Rectal smooth muscle tissue (tissue), 1 donor: ENCODE measurements at regions not wholly inside any gene's neighbourhood (a gene's known extent, or its start where the extent isn't known, plus 50 kb on each side); places are given as distances from the start of the nearest gene placed in this dataset.
"Not testable (repeated sequence)": the region's sequence is repeated elsewhere in the genome, so short reads cannot be mapped to it uniquely, and the experiment has no call there.

ENCODE experiments used
- H3K27ac ChIP-seq: one replicate; pipeline ENCODE4 v1.7.0; 2013; ENCODE audit warnings: low read depth, low read length, inconsistent platforms
- H3K27me3 ChIP-seq: one replicate; pipeline ENCODE4 v1.7.0; 2013; ENCODE audit warnings: low read length; ENCODE audit not compliant: control insufficient read depth, insufficient read depth
- H3K36me3 ChIP-seq: one replicate; pipeline ENCODE4 v1.7.0; 2013; ENCODE audit warnings: low read length; ENCODE audit not compliant: control insufficient read depth, insufficient read depth
- H3K4me1 ChIP-seq: one replicate; pipeline ENCODE4 v1.7.0; 2013; ENCODE audit warnings: low read length; ENCODE audit not compliant: control insufficient read depth, insufficient read depth
- H3K4me3 ChIP-seq: one replicate; pipeline ENCODE4 v1.7.0; 2013; ENCODE audit warnings: low read length
- H3K9ac ChIP-seq: one replicate; pipeline ENCODE4 v1.7.0; 2013; ENCODE audit warnings: low read length

DNA sequence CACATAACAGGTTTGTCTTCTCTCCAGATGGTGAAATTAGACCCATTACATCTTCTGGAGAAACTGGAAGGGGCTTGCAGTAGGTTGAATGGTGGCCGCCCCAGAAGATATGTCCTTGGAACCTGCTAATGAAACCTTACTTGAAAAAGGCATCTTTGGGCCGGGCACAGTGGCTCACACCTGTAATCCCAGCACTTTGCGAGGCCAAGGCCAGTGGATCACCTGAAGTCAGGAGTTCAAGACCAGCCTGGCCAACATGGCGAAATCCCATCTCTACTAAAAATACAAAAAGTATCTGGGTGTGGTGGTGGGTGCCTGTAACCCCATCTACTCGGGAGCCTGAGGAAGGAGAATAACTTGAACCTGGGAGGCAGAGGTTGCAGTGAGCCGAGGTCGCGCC lies 53.2 kb upstream of the SH3PXD2B start:
- not testable (repeated sequence) for H3K36me3 ChIP-seq, H3K9ac ChIP-seq, H3K27ac ChIP-seq, H3K4me1 ChIP-seq, H3K27me3 ChIP-seq, H3K4me3 ChIP-seq

DNA sequence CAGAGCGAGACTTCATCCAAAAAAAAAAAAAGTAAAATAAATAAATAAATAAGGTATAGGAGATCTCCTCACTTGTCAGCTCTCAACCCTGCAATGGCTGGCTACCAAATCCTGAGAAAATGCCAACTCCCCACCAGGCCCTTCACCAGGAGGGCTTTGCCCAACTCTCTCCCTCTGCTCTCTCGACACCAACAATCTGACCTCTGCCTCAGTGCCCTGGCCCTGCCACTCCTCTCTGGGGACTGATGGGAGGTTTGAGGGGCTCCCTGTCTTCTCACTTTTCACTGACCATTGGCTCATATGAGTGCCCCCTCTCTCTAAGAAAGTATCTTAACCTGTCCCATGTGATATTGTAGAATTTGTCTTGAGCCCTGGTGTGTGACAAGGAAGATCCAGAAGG lies 52.6 kb upstream of the SH3PXD2B start:
- Histone ChIP-seq H3K27me3 (no peaks in the 10 kb centered on the region), H3K4me1 (peaks cover 5% of the 10 kb centered on the region)

DNA sequence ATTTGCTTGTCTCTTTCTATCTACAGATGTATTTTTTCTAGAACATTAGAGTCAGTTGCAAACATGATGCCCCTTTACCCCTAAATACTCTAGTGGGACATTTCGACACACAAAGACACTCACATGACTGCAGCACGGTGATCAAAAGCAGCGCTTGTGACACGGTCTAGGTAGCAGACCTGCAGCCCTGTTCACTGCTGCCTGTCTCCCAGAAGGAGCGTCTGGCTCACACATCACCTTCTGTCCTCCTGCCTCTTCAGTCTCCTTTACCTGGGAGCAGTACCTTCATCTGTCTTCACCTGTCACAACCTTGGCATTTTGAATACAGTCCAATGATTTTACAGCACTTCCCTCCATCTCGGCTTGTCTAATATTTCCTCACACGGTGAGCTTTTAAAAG lies 51.9 kb upstream of the SH3PXD2B start:
- H3K27me3 ChIP-seq, result no peaks in the 10 kb centered on the region
- peaks cover 5% of the 10 kb centered on the region for H3K4me1 ChIP-seq
- no peak overlapping the region for H3K9ac ChIP-seq
- no peaks in the 10 kb centered on the region for H3K36me3 ChIP-seq
- H3K4me3 ChIP-seq, result no peak overlapping the region
- no peak overlapping the region for H3K27ac ChIP-seq

More for the DNA sequence above, 52.6 kb upstream of the SH3PXD2B start:
- no peak overlapping the region for H3K27ac ChIP-seq
- no peaks in the 10 kb centered on the region for H3K36me3 ChIP-seq
- no peak overlapping the region for H3K4me3 ChIP-seq
- H3K9ac ChIP-seq, result no peak overlapping the region

DNA sequence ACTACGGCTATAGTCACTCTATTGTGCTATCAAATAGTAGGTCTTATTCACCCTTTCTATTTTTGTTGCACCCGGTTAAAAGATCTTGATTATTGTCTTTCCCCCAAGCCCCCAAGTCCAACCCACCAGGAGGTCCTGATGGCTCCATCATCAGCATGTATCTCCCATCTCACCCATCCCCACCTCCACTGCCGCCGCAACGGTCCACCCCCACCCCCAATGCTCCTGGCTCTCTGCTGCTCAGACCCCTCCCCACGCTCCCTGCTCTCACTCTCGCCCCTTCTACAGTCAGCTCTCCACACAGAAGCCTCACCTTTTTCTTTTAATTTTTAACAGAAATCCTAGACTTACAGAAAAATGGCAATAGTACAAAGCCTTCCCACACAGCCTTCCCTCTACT lies 51.5 kb upstream of the SH3PXD2B start:
- Histone ChIP-seq H3K4me1 (peaks cover 5% of the 10 kb centered on the region), H3K9ac (no peak overlapping the region), H3K27me3 (no peaks in the 10 kb centered on the region), H3K36me3 (no peaks in the 10 kb centered on the region), H3K27ac (no peak overlapping the region), H3K4me3 (no peak overlapping the region)

DNA sequence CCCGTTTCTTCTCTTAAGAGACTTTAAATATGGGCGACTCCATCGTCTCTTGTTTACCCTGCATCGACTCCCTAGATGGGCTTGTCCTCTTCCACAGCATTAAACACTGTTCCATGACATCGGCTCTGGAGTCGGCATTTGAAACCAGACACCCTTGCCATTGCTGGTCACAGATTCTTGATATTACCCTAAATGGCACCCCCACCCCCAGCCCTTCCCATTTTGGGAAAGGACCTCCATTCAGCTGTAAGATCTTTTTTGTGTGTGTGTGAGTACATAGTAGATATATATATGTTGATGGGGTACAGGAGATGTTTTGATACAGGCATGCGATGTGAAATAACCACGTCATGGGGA lies 51.1 kb upstream of the SH3PXD2B start:
- H3K27me3 ChIP-seq, result no peaks in the 10 kb centered on the region
- no peak overlapping the region for H3K9ac ChIP-seq
- no peaks in the 10 kb centered on the region for H3K36me3 ChIP-seq
- H3K27ac ChIP-seq, result no peak overlapping the region
- H3K4me1 ChIP-seq, result peaks cover 5% of the 10 kb centered on the region
- no peak overlapping the region for H3K4me3 ChIP-seq

DNA sequence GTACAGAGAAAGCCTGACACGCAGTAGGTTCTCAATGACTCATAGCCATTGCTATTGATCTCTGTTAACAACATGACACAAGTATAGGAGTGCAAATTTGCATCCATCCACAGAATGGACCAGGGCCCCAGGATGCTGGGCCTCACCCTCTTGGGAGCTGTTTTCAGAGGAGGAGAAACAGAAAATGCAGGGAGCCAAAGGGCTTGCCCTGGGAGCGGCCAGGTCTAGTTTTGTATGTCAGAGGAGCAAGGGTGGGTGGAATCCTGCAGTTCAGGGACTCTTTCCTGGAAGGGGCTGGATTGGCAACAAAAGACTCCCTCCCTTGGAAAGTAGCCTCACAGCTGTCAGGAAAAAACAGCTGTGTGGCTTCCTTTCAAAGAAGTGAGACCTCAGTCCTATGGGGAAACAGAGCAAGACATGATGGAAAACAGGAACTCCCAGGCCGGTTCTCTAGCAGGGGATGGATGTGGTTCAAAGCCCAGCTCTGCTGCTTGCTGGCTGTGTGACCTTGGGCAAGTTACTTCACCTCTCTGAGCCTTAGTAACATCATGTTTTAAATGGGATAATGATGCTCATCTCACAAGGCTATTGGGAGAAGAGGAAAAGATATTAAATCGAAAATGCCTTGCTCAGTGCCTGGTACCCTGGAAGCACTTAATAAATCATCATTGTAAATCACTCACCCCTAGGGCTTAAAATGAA lies 50.5 kb upstream of the SH3PXD2B start:
- Histone ChIP-seq H3K4me3 (no peak overlapping the region), H3K9ac (no peak overlapping the region), H3K4me1 (peaks cover 5% of the 10 kb centered on the region), H3K36me3 (no peaks in the 10 kb centered on the region), H3K27me3 (no peaks in the 10 kb centered on the region), H3K27ac (peak overlapping the region; percentile 42)

DNA sequence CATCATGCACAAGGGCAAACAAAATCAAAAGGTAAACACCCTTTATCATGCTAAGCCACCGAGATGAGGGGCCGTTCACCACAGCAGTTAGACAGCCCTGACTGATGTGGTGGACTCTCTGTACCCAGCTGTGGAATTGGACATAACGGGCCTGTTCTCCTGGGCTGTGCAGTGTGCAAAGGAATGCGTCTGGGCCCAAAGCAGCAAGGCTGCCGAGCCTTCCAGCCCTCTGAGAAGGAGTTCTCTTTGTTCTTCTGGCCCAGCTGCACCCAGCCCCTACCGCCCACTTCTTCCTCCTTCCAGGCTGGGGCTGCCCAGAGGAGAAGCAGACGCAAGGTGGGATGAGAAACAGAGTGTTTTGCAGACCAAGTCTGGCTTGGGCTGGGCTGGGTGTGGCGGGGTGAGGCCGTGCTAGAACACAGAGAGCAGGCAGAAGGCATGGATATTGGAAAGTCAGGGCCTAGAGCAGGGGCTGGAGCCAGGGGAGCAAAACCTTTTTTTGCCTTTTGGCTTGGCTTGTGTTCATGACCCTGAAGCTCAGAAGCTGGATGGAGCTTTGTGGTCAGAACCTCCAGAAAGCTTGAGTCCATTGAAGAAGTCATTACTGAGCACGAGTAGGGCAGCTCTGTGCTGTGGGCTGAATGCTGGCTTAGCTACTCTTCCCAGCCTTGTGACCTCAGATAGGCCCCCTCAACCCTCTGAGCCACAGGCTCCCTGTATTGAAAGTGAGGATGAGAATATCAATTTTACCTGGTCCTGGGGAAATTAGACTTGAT lies 49.8 kb upstream of the SH3PXD2B start:
- Histone ChIP-seq H3K4me3 (no peak overlapping the region), H3K27me3 (no peaks in the 10 kb centered on the region), H3K9ac (no peak overlapping the region), H3K4me1 (peaks cover 5% of the 10 kb centered on the region), H3K36me3 (no peaks in the 10 kb centered on the region), H3K27ac (peak overlapping the region; percentile 42)
